Stimulated activated memory B cell treated with anti-CD40 and anti-IgM and Interleukin-4, amounts not matched to agents 10 μg/mL and 1 μg/mL and 100 μg/mL, for 72 hours (primary cell): ENCODE measurements at regions not wholly inside any gene's neighbourhood (a gene's known extent, or its start where the extent isn't known, plus 50 kb on each side); places are given as distances from the start of the nearest gene placed in this dataset.
"Not testable (repeated sequence)": the region's sequence is repeated elsewhere in the genome, so short reads cannot be mapped to it uniquely, and the experiment has no call there.

ENCODE experiments used
- ATAC-seq: fragments of 150-1000 bp; cut with Tn5 transposase; 2 replicates; pipeline ENCODE4 v1.10.0; 2021
- H3K27ac Mint-ChIP-seq: one replicate; pipeline ENCODE4 v1.8.0; 2022; ENCODE audit warnings: mild to moderate bottlenecking, mixed read lengths
- H3K27me3 Mint-ChIP-seq: one replicate; pipeline ENCODE4 v1.8.0; 2022; ENCODE audit warnings: mixed read lengths
- H3K36me3 Mint-ChIP-seq: one replicate; pipeline ENCODE4 v1.8.0; 2022; ENCODE audit warnings: mixed read lengths
- H3K4me1 Mint-ChIP-seq: one replicate; pipeline ENCODE4 v1.8.0; 2022; ENCODE audit warnings: mixed read lengths
- H3K4me3 Mint-ChIP-seq: one replicate; pipeline ENCODE4 v1.8.0; 2022; ENCODE audit warnings: mild to moderate bottlenecking, moderate library complexity, mixed read lengths
- H3K9me3 Mint-ChIP-seq: one replicate; pipeline ENCODE4 v1.8.0; 2022; ENCODE audit warnings: mixed read lengths

- Mint-ChIP-seq H3K4me3 (no peak overlapping the region), H3K4me1 (no peaks in the 10 kb centered on the region)
- no peak for ATAC-seq
Observed at GRCh38 chr17:70405492-70406220, 236.3 kb downstream of the KCNJ2 start.

GRCh38 chr17:70407506-70407905 lies 238.2 kb downstream of the KCNJ2 start:
- Mint-ChIP-seq H3K4me1 (no peaks in the 10 kb centered on the region), H3K9me3 (no peaks in the 10 kb centered on the region), H3K27ac (no peak overlapping the region), H3K27me3 (no peaks in the 10 kb centered on the region), H3K36me3 (no peaks in the 10 kb centered on the region), H3K4me3 (no peak overlapping the region)
- ATAC-seq, result no peak

More at GRCh38 chr17:70405492-70406220, 236.3 kb downstream of the KCNJ2 start:
- Mint-ChIP-seq H3K9me3 (no peaks in the 10 kb centered on the region), H3K36me3 (no peaks in the 10 kb centered on the region), H3K27ac (no peak overlapping the region), H3K27me3 (no peaks in the 10 kb centered on the region)

- Mint-ChIP-seq H3K4me1 (no peaks in the 10 kb centered on the region), H3K9me3 (no peaks in the 10 kb centered on the region)
Observed at GRCh38 chr17:70408768-70409167, 239.4 kb downstream of the KCNJ2 start.

GRCh38 chr17:70414300-70414699 lies 245.0 kb downstream of the KCNJ2 start:
- Mint-ChIP-seq H3K4me1 (no peaks in the 10 kb centered on the region), H3K9me3 (no peaks in the 10 kb centered on the region), H3K4me3 (no peak overlapping the region), H3K27me3 (no peaks in the 10 kb centered on the region), H3K36me3 (no peaks in the 10 kb centered on the region), H3K27ac (no peak overlapping the region)
- no peak for ATAC-seq

More at GRCh38 chr17:70408768-70409167, 239.4 kb downstream of the KCNJ2 start:
- no peaks in the 10 kb centered on the region for H3K27me3 Mint-ChIP-seq
- H3K4me3 Mint-ChIP-seq, result no peak overlapping the region
- ATAC-seq, result no peak
- no peak overlapping the region for H3K27ac Mint-ChIP-seq
- H3K36me3 Mint-ChIP-seq, result no peaks in the 10 kb centered on the region

- no peak for ATAC-seq
- H3K4me1 Mint-ChIP-seq, result no peaks in the 10 kb centered on the region
- no peak overlapping the region for H3K4me3 Mint-ChIP-seq
- no peaks in the 10 kb centered on the region for H3K27me3 Mint-ChIP-seq
- H3K9me3 Mint-ChIP-seq, result peaks cover 3% of the 10 kb centered on the region
- H3K36me3 Mint-ChIP-seq, result no peaks in the 10 kb centered on the region
- no peak overlapping the region for H3K27ac Mint-ChIP-seq
Observed at GRCh38 chr17:70420861-70421445, 251.6 kb downstream of the KCNJ2 start.

GRCh38 chr17:70422862-70423261 lies 253.5 kb downstream of the KCNJ2 start:
- Mint-ChIP-seq H3K27me3 (no peaks in the 10 kb centered on the region), H3K4me1 (no peaks in the 10 kb centered on the region), H3K36me3 (no peaks in the 10 kb centered on the region), H3K9me3 (peaks cover 3% of the 10 kb centered on the region), H3K4me3 (no peak overlapping the region), H3K27ac (no peak overlapping the region)
- no peak for ATAC-seq

GRCh38 chr17:70423562-70423961 lies 254.2 kb downstream of the KCNJ2 start:
- no peaks in the 10 kb centered on the region for H3K27me3 Mint-ChIP-seq
- peaks cover 3% of the 10 kb centered on the region for H3K9me3 Mint-ChIP-seq
- H3K27ac Mint-ChIP-seq, result no peak overlapping the region
- H3K4me3 Mint-ChIP-seq, result no peak overlapping the region
- no peak for ATAC-seq
- no peaks in the 10 kb centered on the region for H3K4me1 Mint-ChIP-seq
- no peaks in the 10 kb centered on the region for H3K36me3 Mint-ChIP-seq

- no peak for ATAC-seq
- H3K27ac Mint-ChIP-seq, result no peak overlapping the region
- peaks cover 3% of the 10 kb centered on the region for H3K9me3 Mint-ChIP-seq
Observed at GRCh38 chr17:70426752-70427151, 257.4 kb downstream of the KCNJ2 start.

GRCh38 chr17:70434536-70435490 lies 265.5 kb downstream of the KCNJ2 start:
- H3K36me3 Mint-ChIP-seq, result no peaks in the 10 kb centered on the region
- ATAC-seq, result no peak
- H3K27ac Mint-ChIP-seq, result no peak overlapping the region
- no peaks in the 10 kb centered on the region for H3K4me1 Mint-ChIP-seq
- no peaks in the 10 kb centered on the region for H3K9me3 Mint-ChIP-seq
- no peak overlapping the region for H3K4me3 Mint-ChIP-seq
- no peaks in the 10 kb centered on the region for H3K27me3 Mint-ChIP-seq

More at GRCh38 chr17:70426752-70427151, 257.4 kb downstream of the KCNJ2 start:
- no peaks in the 10 kb centered on the region for H3K27me3 Mint-ChIP-seq
- H3K4me3 Mint-ChIP-seq, result no peak overlapping the region
- no peaks in the 10 kb centered on the region for H3K4me1 Mint-ChIP-seq
- no peaks in the 10 kb centered on the region for H3K36me3 Mint-ChIP-seq

- H3K4me1 Mint-ChIP-seq, result no peaks in the 10 kb centered on the region
- no peak overlapping the region for H3K27ac Mint-ChIP-seq
- no peaks in the 10 kb centered on the region for H3K36me3 Mint-ChIP-seq
- H3K27me3 Mint-ChIP-seq, result no peaks in the 10 kb centered on the region
- ATAC-seq, result no peak
- no peak overlapping the region for H3K4me3 Mint-ChIP-seq
- no peaks in the 10 kb centered on the region for H3K9me3 Mint-ChIP-seq
Observed at GRCh38 chr17:70437656-70438055, 268.3 kb downstream of the KCNJ2 start.

- H3K27me3 Mint-ChIP-seq, result no peaks in the 10 kb centered on the region
- no peaks in the 10 kb centered on the region for H3K36me3 Mint-ChIP-seq
- ATAC-seq, result no peak
- no peak overlapping the region for H3K4me3 Mint-ChIP-seq
- no peaks in the 10 kb centered on the region for H3K4me1 Mint-ChIP-seq
- H3K9me3 Mint-ChIP-seq, result peaks cover 2% of the 10 kb centered on the region
- no peak overlapping the region for H3K27ac Mint-ChIP-seq
Observed at GRCh38 chr17:70446446-70446845, 277.1 kb downstream of the KCNJ2 start.

GRCh38 chr17:70447588-70447987 lies 278.3 kb downstream of the KCNJ2 start:
- Mint-ChIP-seq H3K9me3 (peaks cover 2% of the 10 kb centered on the region), H3K36me3 (no peaks in the 10 kb centered on the region), H3K27me3 (no peaks in the 10 kb centered on the region), H3K4me1 (no peaks in the 10 kb centered on the region), H3K27ac (no peak overlapping the region), H3K4me3 (no peak overlapping the region)
- ATAC-seq, result no peak

- not testable (repeated sequence) for H3K4me3 Mint-ChIP-seq, H3K4me1 Mint-ChIP-seq, ATAC-seq, H3K27me3 Mint-ChIP-seq, H3K27ac Mint-ChIP-seq, H3K36me3 Mint-ChIP-seq, H3K9me3 Mint-ChIP-seq
Observed at GRCh38 chr17:70453075-70453474, 283.7 kb downstream of the KCNJ2 start.

GRCh38 chr17:70454377-70454776 lies 285.0 kb downstream of the KCNJ2 start:
- no peak overlapping the region for H3K27ac Mint-ChIP-seq
- H3K27me3 Mint-ChIP-seq, result no peaks in the 10 kb centered on the region
- no peaks in the 10 kb centered on the region for H3K36me3 Mint-ChIP-seq
- no peak overlapping the region for H3K4me3 Mint-ChIP-seq
- H3K4me1 Mint-ChIP-seq, result no peaks in the 10 kb centered on the region
- H3K9me3 Mint-ChIP-seq, result no peaks in the 10 kb centered on the region
- ATAC-seq, result no peak

- Mint-ChIP-seq H3K4me1 (no peaks in the 10 kb centered on the region), H3K36me3 (no peaks in the 10 kb centered on the region), H3K4me3 (no peak overlapping the region), H3K9me3 (no peaks in the 10 kb centered on the region), H3K27me3 (no peaks in the 10 kb centered on the region), H3K27ac (no peak overlapping the region)
- ATAC-seq, result no peak
Observed at GRCh38 chr17:70454908-70455307, 285.6 kb downstream of the KCNJ2 start.
